Astrocyte (in vitro differentiated cells and primary cell): ENCODE measurements at regions not wholly inside any gene's neighbourhood (a gene's known extent, or its start where the extent isn't known, plus 50 kb on each side); places are given as distances from the start of the nearest gene placed in this dataset.

Experiments used
- DNase-seq: peaks from one replicate; pipeline ENCODE4 v3.0.0-alpha.2; 2010; ENCODE audit warnings: low read depth
- FAIRE-seq: peaks from 2 replicates; lab custom pipeline; 2011; peaks lifted over from hg19 to GRCh38; lab: Jason Lieb, UNC
- H2AFZ ChIP-seq: 2 replicates; pipeline ENCODE4 v1.6.0; 2012; ENCODE audit warnings: low read depth, low read length, inconsistent platforms
- H3K27ac ChIP-seq: 2 replicates; pipeline ENCODE4 v1.5.1; 2011; ENCODE audit warnings: low read depth, low read length, inconsistent platforms
- H3K27me3 ChIP-seq: 2 replicates; pipeline ENCODE4 v1.6.0; 2011; ENCODE audit warnings: low read length, inconsistent platforms; ENCODE audit not compliant: insufficient read depth
- H3K36me3 ChIP-seq: 2 replicates; pipeline ENCODE4 v1.5.1; 2011; ENCODE audit warnings: low read length, inconsistent platforms; ENCODE audit not compliant: insufficient read depth
- H3K4me1 ChIP-seq: 2 replicates; pipeline ENCODE4 v1.5.1; 2011; ENCODE audit warnings: low read length, inconsistent platforms; ENCODE audit not compliant: insufficient read depth
- H3K4me2 ChIP-seq: 2 replicates; pipeline ENCODE4 v1.6.0; 2012; ENCODE audit warnings: low read length, inconsistent platforms
- H3K4me3 ChIP-seq: 2 replicates; pipeline ENCODE4 v1.5.1; 2011; ENCODE audit warnings: low read depth, mild to moderate bottlenecking, low read length, inconsistent platforms; ENCODE audit not compliant: insufficient read depth
- H3K79me2 ChIP-seq: 2 replicates; pipeline ENCODE4 v1.6.0; 2012; ENCODE audit warnings: mild to moderate bottlenecking, low read length, inconsistent platforms; ENCODE audit not compliant: insufficient read depth
- H3K9ac ChIP-seq: 2 replicates; pipeline ENCODE4 v1.6.0; 2012; ENCODE audit warnings: mild to moderate bottlenecking, low read length, inconsistent platforms
- H3K9me3 ChIP-seq: 2 replicates; pipeline ENCODE4 v1.5.1; 2012; ENCODE audit warnings: low read depth, mild to moderate bottlenecking, low read length, inconsistent platforms; ENCODE audit not compliant: insufficient read depth
- H4K20me1 ChIP-seq: 2 replicates; pipeline ENCODE4 v1.6.0; 2012; ENCODE audit warnings: low read length, inconsistent platforms; ENCODE audit not compliant: insufficient read depth
- H3K27ac Mint-ChIP-seq: one replicate; pipeline ENCODE4 v1.8.0; 2021; ENCODE audit warnings: mild to moderate bottlenecking, mixed read lengths; ENCODE audit not compliant: unreplicated experiment
- H3K27me3 Mint-ChIP-seq: one replicate; pipeline ENCODE4 v1.8.0; 2021; ENCODE audit warnings: low read depth, mixed read lengths; ENCODE audit not compliant: unreplicated experiment
- H3K36me3 Mint-ChIP-seq: one replicate; pipeline ENCODE4 v1.8.0; 2021; ENCODE audit warnings: low read depth, mixed read lengths; ENCODE audit not compliant: unreplicated experiment
- H3K4me1 Mint-ChIP-seq: one replicate; pipeline ENCODE4 v1.8.0; 2021; ENCODE audit warnings: low read depth, mixed read lengths; ENCODE audit not compliant: unreplicated experiment
- H3K4me3 Mint-ChIP-seq: one replicate; pipeline ENCODE4 v1.8.0; 2021; ENCODE audit warnings: mild to moderate bottlenecking, moderate library complexity, mixed read lengths; ENCODE audit not compliant: unreplicated experiment
- H3K9me3 Mint-ChIP-seq: one replicate; pipeline ENCODE4 v1.8.0; 2021; ENCODE audit warnings: mild to moderate bottlenecking, mixed read lengths; ENCODE audit not compliant: unreplicated experiment
- CTCF ChIP-seq: IDR thresholded peaks from 2 replicates; pipeline ENCODE4 v1.5.1; 2011; ENCODE audit warnings: low read depth, mild to moderate bottlenecking, inconsistent platforms, low read length, moderate library complexity; ENCODE audit not compliant: insufficient read depth
- EZH2 ChIP-seq: IDR thresholded peaks from 2 replicates; pipeline ENCODE4 v1.6.1; 2012; ENCODE audit warnings: mild to moderate bottlenecking, low read length, inconsistent platforms; ENCODE audit not compliant: insufficient read depth

GRCh38 chr9:134517069-134517680 lies 124.4 kb upstream of the COL5A1 start:
- H3K4me1 ChIP-seq: peaks cover 5% of the 10 kb centered on the region
- H3K4me3 ChIP-seq: no peak overlapping the region
- Mint-ChIP-seq H3K4me3 (no peak overlapping the region), H3K36me3 (peaks cover 4% of the 10 kb centered on the region), H3K9me3 (peaks cover 18% of the 10 kb centered on the region), H3K4me1 (peaks cover 4% of the 10 kb centered on the region), H3K27ac (no peak overlapping the region), H3K27me3 (peaks cover 3% of the 10 kb centered on the region)
- no peaks in the 10 kb centered on the region for H3K36me3 ChIP-seq
- no peak overlapping the region for H3K9ac ChIP-seq
- H3K79me2 ChIP-seq: no peaks in the 10 kb centered on the region
- H4K20me1 ChIP-seq: no peaks in the 10 kb centered on the region
- no peaks in the 10 kb centered on the region for H3K27me3 ChIP-seq
- H3K4me2 ChIP-seq: no peak overlapping the region
- no peak overlapping the region for H3K27ac ChIP-seq
- no peak for FAIRE-seq
- DNase-seq: no peak
- H3K9me3 ChIP-seq: peaks cover 3% of the 10 kb centered on the region
- H2AFZ ChIP-seq: no peak overlapping the region
- TF ChIP-seq EZH2: no peak
- no peak for TF ChIP-seq CTCF

DNA sequence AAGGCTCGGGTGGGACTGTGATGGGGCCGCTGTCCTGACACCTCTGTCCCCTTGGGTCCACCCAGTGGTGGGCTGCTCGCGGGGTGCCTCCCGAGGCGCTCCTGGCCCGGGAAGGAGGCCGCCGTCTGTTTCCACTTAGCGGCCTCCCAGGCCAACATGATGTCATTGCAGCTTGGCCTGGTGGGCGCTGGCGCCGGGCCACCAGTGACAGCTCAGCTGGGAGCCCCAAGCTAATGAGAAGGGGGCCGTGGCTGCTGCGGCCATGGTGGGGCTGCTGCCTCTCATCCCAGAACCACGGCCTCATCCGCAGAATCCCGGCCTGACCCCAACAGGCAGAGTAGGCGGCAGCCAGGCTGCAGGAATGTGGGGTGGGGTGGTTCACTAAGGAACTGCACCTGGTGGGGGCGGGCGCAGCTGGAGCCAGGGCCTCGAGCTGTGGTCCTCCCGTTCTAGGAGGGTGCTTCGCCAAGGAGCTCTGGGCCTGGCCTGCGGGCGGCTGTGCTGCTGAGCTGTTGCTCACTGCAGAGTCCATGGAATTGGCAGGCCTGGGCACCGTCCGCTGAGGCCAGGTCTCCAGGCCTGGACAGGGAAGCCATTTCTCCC lies 123.5 kb upstream of the COL5A1 start:
- Histone ChIP-seq H3K9me3 (peaks cover 3% of the 10 kb centered on the region), H2AFZ (no peak overlapping the region), H3K27ac (no peak overlapping the region), H4K20me1 (no peaks in the 10 kb centered on the region), H3K9ac (no peak overlapping the region), H3K79me2 (no peaks in the 10 kb centered on the region), H3K4me3 (no peak overlapping the region), H3K27me3 (no peaks in the 10 kb centered on the region), H3K4me2 (no peak overlapping the region), H3K36me3 (no peaks in the 10 kb centered on the region), H3K4me1 (peaks cover 5% of the 10 kb centered on the region)
- FAIRE-seq: no peak
- TF ChIP-seq EZH2 (no peak), CTCF (no peak)
- H3K4me3 Mint-ChIP-seq: no peak overlapping the region
- peaks cover 13% of the 10 kb centered on the region for H3K9me3 Mint-ChIP-seq
- H3K4me1 Mint-ChIP-seq: peaks cover 4% of the 10 kb centered on the region
- no peak overlapping the region for H3K27ac Mint-ChIP-seq
- H3K27me3 Mint-ChIP-seq: peaks cover 8% of the 10 kb centered on the region
- no peak for DNase-seq
- H3K36me3 Mint-ChIP-seq: peaks cover 4% of the 10 kb centered on the region

GRCh38 chr9:134519375-134520070 lies 122.1 kb upstream of the COL5A1 start:
- Histone ChIP-seq H3K9me3 (peaks cover 3% of the 10 kb centered on the region), H3K4me1 (peaks cover 5% of the 10 kb centered on the region), H3K79me2 (no peaks in the 10 kb centered on the region), H3K36me3 (no peaks in the 10 kb centered on the region), H3K27ac (no peak overlapping the region), H3K4me2 (no peak overlapping the region), H3K9ac (no peak overlapping the region), H4K20me1 (no peaks in the 10 kb centered on the region), H3K27me3 (no peaks in the 10 kb centered on the region), H3K4me3 (no peak overlapping the region), H2AFZ (no peak overlapping the region)
- H3K4me3 Mint-ChIP-seq: no peak overlapping the region
- peaks cover 4% of the 10 kb centered on the region for H3K4me1 Mint-ChIP-seq
- peaks cover 11% of the 10 kb centered on the region for H3K27me3 Mint-ChIP-seq
- H3K9me3 Mint-ChIP-seq: peaks cover 9% of the 10 kb centered on the region
- TF ChIP-seq EZH2: no peak
- no peak for TF ChIP-seq CTCF
- peaks cover 4% of the 10 kb centered on the region for H3K36me3 Mint-ChIP-seq
- H3K27ac Mint-ChIP-seq: no peak overlapping the region
- FAIRE-seq: no peak
- DNase-seq: no peak
